Suprapubic skin (tissue), 3 donors: ENCODE measurements at regions not wholly inside any gene's neighbourhood (a gene's known extent, or its start where the extent isn't known, plus 50 kb on each side); places are given as distances from the start of the nearest gene placed in this dataset.

Experiments used
- CTCF ChIP-seq, 2 donors: fragments of 200-600 bp in 1 of 2; fragments of 450-650 bp in 1 of 2; sonication (generic) in 1 of 2; IDR thresholded peaks; one replicate each; pipeline ENCODE4 v1.5.1; 2016 to 2019; ENCODE audit warnings: antibody characterized with exemption in 2 of 2, mild to moderate bottlenecking in 1 of 2, moderate library complexity in 1 of 2
- EP300 ChIP-seq: sonication (generic); formaldehyde crosslinking; IDR thresholded peaks from one replicate; pipeline ENCODE4 v1.6.1; 2017; ENCODE audit warnings: antibody characterized with exemption

GRCh38 chr7:47103498-47104205 lies 478.3 kb downstream of the TNS3 start:
- TF ChIP-seq EP300 (no peak), CTCF (IDR thresholded peaks at IDR 0.05) (no peak)
